ENCODE measurements at regions not wholly inside any gene's neighbourhood (a gene's known extent, or its start where the extent isn't known, plus 50 kb on each side); places are given as distances from the start of the nearest gene placed in this dataset.
"Not testable (repeated sequence)": the region's sequence is repeated elsewhere in the genome, so short reads cannot be mapped to it uniquely, and the experiment has no call there.

DNA sequence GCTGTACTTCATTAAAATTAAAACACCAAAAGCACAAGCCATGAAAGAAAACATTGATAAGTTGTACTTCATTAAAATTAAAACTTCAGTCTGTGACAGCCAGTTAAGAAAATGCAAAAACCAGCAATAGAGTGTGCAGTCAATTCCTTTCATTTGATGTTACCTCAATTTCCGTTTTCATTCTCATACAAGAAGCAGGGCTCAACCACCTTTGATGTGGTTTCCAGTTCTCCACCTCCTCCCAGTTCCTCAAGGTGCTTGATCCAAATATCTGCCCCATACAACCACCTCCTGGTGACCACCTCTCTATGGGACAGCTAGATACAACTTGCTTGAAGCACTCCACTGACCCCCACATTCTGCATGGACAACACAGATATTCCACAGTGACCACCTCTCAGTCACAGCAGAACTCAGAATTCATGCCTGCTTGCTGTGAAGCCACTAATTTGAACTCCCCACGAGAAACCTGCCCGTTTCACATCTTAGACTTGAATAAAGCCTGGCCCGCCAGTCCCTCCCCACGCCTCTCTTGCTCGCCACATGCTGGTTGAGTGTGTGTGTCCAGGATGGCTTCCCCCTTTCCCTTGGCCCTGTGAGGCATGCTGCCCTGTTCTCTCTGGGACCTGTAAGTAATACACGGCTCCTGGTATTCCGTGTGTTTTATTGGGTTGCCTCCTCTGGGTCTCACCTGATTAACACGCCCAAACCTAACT, 66.1 kb downstream of the FAM50B start:
- Histone ChIP-seq H3K27me3 (ENCODE audit: insufficient read depth, low read length) (peaks cover 13% of the 10 kb centered on the region), H3K9me3 (ENCODE audit: low read depth, low read length) (no peaks in the 10 kb centered on the region), H3K4me3 (ENCODE audit: low read length) (no peak overlapping the region), H3K4me1 (ENCODE audit: insufficient read depth, low read length) (peaks cover 8% of the 10 kb centered on the region)

DNA sequence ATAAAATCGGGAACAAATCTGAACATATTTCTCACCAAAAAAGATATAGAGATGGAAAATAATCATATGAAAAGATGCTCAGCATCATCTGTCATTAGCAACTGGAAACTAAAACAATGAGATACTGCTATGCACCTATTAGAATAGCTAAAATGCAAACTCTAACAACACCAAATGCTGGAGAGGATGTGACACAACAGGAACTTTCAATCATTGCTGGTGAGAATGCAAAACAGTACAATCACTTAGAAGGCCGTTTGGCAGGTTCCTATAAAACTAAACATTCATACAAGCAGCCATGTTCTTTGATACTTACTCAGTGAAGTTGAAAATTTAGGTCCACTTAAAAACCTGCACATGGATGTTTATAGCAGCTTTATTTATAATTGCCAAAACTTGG, 67.0 kb downstream of the FAM50B start:
- Histone ChIP-seq H3K27me3 (ENCODE audit: insufficient read depth, low read length) (peaks cover 8% of the 10 kb centered on the region), H3K9me3 (ENCODE audit: low read depth, low read length) (no peaks in the 10 kb centered on the region), H3K4me1 (ENCODE audit: insufficient read depth, low read length) (peaks cover 8% of the 10 kb centered on the region), H3K4me3 (ENCODE audit: low read length) (no peak overlapping the region)

DNA sequence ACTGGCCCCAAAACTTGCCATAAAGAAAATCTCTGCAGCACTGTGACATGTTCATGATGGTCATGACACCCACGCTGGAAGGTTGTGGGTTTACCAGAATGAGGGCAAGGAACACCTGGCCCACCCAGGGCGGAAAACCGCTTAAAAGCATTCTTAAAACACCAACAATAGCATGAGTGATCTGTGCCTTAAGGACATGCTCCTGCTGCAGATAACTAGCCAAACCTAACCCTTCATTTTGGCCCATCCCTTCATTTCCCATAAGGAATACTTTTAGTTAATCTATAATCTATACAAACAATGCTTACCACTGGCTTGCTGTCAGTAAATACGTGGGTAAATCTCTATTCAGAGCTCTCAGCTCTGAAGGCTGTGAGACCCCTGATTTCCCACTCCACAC, 67.6 kb downstream of the FAM50B start:
- not testable (repeated sequence) for H3K27me3 ChIP-seq (ENCODE audit: insufficient read depth, low read length); H3K4me1 ChIP-seq (ENCODE audit: insufficient read depth, low read length); H3K4me3 ChIP-seq (ENCODE audit: low read length); H3K9me3 ChIP-seq (ENCODE audit: low read depth, low read length)

DNA sequence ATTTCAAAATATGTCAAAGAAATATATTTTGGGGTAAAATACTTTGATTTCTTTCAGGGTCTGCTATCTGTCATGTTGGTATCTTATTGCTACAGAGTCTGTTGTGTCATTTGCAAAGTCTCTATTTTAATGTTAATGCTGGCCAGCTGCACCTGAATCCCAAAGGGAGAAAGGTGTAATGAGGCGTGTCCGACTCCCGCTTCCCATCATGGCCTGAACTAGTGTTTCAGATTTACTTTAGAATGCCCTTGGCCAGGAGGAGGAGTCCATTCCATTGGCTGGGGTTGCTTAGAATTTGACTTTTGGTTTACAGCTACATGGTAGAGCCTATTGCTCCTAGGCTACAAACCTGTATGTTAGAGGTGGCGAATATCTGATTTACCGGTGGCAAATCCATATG, 69.3 kb downstream of the FAM50B start:
- peaks cover 8% of the 10 kb centered on the region for H3K4me1 ChIP-seq (ENCODE audit: insufficient read depth, low read length)
- no peaks in the 10 kb centered on the region for H3K9me3 ChIP-seq (ENCODE audit: low read depth, low read length)
- H3K27me3 ChIP-seq (ENCODE audit: insufficient read depth, low read length), result no peaks in the 10 kb centered on the region
- no peak overlapping the region for H3K4me3 ChIP-seq (ENCODE audit: low read length)

DNA sequence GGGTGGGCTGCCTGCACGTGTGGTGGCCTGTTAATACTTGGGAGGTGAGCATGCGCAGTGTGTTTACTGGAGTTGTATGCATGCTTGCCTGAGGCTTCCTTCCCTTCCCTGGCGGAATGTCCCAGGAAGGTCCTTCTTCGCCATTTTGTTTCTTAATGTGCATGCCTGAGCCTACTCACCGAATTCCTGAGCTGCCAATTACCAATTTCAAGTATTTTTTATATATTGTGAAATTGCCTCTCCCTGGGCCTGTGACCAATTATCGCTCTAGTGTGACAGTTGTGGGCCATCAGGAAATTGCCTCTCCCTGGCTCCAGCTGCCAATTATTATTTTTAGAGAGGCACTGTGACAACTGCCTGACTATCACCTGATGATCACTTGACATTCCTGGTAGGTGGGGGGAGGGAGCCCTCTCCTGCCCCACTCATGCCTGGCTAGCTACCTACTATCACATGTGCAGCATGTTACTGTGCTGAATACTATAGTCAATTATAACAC, 70.0 kb downstream of the FAM50B start:
- Histone ChIP-seq H3K9me3 (ENCODE audit: low read depth, low read length) (no peaks in the 10 kb centered on the region), H3K4me1 (ENCODE audit: insufficient read depth, low read length) (peaks cover 8% of the 10 kb centered on the region), H3K4me3 (ENCODE audit: low read length) (no peak overlapping the region), H3K27me3 (ENCODE audit: insufficient read depth, low read length) (no peaks in the 10 kb centered on the region)

DNA sequence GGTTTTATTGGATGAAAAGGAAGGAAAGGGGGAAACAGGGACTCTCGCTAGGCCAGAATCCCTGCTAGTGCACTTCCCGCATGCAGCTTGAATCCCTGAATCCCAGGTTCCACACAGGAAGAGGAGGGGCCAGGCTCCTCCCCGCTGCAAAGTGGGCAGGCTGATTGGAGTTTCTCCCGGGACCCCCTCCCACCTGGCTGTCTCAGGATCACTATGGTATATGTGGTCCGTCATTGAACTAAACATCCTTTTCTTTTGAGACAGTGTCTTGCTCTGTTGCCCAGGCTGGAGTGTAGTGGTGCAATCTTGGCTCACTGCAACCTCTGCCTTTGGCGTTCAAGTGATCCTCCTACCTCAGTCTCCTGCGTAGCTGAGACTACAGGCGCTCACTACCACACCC, 70.7 kb downstream of the FAM50B start:
- H3K4me1 ChIP-seq (ENCODE audit: insufficient read depth, low read length), result peaks cover 8% of the 10 kb centered on the region
- no peaks in the 10 kb centered on the region for H3K27me3 ChIP-seq (ENCODE audit: insufficient read depth, low read length)
- no peaks in the 10 kb centered on the region for H3K9me3 ChIP-seq (ENCODE audit: low read depth, low read length)
- H3K4me3 ChIP-seq (ENCODE audit: low read length), result no peak overlapping the region

DNA sequence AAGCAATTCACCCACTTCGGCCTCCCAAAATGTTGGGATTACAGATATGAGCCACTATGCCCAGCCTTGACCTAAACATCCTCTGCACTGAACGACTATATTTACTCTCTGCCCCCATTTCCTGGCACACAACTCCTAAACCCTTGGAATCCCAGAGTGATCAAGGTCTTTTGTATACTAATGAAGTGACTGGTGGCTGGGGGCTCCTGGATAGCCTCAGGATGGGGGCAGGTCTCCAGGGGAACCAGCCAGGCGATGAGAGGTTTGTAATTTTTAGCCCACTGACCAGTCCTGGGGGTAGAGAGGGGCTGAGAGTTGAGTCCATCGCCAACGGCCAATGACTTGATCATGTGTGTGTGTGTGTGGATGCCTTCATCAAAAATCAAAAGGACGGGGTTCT, 71.1 kb downstream of the FAM50B start:
- Histone ChIP-seq H3K27me3 (ENCODE audit: insufficient read depth, low read length) (no peaks in the 10 kb centered on the region), H3K9me3 (ENCODE audit: low read depth, low read length) (no peaks in the 10 kb centered on the region), H3K4me3 (ENCODE audit: low read length) (no peak overlapping the region), H3K4me1 (ENCODE audit: insufficient read depth, low read length) (peaks cover 5% of the 10 kb centered on the region)

DNA sequence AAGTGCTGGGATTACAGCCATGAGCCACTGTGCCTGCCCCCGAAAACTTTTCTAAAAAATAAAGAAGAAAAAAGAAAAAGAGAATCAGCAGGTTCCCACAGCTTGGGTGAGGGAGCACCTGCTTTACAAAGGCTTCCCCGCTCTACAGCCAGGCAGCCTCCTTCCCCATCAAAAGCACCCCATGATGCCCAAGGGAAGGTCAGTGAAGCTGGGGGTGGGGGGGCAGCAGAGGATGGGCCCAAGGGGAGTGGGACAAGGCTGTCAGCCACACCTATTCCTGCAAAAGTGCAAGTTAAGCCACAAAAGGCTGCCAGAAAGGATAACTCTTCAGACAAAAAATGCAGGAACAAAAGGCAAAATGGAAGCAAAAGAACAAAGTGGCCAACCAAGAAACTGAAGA, 72.5 kb downstream of the FAM50B start:
- Histone ChIP-seq H3K4me1 (ENCODE audit: insufficient read depth, low read length) (no peaks in the 10 kb centered on the region), H3K4me3 (ENCODE audit: low read length) (no peak overlapping the region), H3K27me3 (ENCODE audit: insufficient read depth, low read length) (no peaks in the 10 kb centered on the region), H3K9me3 (ENCODE audit: low read depth, low read length) (no peaks in the 10 kb centered on the region)

DNA sequence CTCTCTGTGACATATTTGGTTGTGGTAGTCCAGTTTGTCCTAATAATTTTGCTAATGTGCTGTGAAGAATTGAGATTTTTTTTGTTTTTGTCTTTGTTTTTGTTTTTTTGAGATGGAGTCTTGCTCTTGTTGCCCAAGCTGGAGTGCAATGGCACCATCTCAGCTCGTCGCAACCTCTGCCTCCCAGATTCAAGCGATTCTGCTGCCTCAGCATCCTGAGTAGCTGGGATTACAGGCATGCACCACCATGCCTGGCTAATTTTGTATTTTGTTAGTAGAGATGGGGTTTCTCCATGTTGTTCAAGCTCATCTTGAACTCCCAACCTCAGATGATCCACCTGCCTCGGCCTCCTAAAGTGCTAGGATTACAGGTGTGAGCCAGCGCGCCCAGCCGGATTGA, 73.4 kb downstream of the FAM50B start:
- not testable (repeated sequence) for H3K9me3 ChIP-seq (ENCODE audit: low read depth, low read length); H3K4me3 ChIP-seq (ENCODE audit: low read length)

DNA sequence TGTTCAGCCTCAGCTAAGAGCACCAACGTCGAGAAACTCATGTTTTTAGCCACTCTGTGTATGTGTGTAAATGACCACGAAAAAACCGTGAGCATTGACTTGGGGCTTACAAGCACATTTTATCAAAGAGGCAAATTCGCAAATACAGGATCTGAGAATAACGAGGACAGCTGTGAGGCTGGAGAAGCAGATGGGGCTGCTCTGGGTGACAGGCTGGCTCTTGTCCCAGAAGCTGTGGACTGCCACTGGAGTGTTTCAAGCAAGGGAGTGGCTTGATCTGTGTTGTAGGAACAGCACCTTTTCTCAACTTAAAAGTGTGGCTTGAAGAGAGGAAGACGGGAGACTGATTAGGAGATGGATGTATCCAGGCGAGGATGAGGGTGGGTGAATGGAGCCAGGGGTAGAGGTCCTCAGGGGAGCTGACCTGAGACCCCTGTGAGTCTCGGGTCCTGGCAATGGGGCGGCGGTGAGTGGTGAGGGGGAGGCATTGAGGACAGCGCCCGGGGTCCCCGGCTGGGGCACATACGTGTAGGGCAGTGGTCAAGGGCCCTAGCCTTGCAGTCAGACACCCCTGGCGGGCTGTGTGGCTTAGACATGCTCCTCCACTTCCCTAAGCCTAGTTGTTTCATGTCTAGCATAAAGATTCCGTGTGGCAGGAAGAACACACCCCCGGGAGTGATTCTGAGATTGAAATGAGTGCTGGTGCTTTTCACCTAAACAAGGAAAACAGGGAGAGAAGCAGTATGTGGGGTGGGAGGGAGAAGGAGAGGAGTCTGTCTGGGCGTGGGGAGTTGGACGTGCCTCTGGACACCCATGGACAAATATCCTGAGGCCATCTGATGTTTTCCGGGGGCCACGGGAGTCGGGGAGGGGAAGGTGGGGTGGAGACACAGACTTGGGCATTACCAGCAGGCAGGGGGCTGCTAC, 76.3 kb downstream of the FAM50B start:
- H3K9me3 ChIP-seq (ENCODE audit: low read depth, low read length); H3K4me1 ChIP-seq (ENCODE audit: insufficient read depth, low read length); H3K4me3 ChIP-seq (ENCODE audit: low read length); H3K27me3 ChIP-seq (ENCODE audit: insufficient read depth, low read length): not testable (repeated sequence)

More for the DNA sequence above, 73.4 kb downstream of the FAM50B start:
- not testable (repeated sequence) for H3K27me3 ChIP-seq (ENCODE audit: insufficient read depth, low read length); H3K4me1 ChIP-seq (ENCODE audit: insufficient read depth, low read length)

DNA sequence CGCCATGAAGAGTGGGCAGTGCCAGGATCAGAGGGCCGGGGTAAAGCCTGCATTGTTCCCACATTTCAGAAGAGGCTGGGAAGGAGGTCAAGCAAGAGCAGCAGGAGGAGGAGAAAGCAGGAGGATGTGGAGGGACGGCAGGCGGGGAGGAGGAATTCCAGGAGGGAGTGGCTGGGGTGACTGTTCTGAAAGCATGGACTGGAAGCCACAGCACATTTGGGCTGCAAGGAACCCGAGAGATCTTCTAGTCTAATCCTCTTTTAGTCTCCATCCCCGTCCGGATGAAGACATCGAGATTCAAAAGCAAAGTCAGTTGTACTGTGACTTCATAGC, 76.9 kb downstream of the FAM50B start:
- Histone ChIP-seq H3K27me3 (ENCODE audit: insufficient read depth, low read length) (no peaks in the 10 kb centered on the region), H3K4me3 (ENCODE audit: low read length) (no peak overlapping the region), H3K9me3 (ENCODE audit: low read depth, low read length) (no peaks in the 10 kb centered on the region), H3K4me1 (ENCODE audit: insufficient read depth, low read length) (no peaks in the 10 kb centered on the region)

DNA sequence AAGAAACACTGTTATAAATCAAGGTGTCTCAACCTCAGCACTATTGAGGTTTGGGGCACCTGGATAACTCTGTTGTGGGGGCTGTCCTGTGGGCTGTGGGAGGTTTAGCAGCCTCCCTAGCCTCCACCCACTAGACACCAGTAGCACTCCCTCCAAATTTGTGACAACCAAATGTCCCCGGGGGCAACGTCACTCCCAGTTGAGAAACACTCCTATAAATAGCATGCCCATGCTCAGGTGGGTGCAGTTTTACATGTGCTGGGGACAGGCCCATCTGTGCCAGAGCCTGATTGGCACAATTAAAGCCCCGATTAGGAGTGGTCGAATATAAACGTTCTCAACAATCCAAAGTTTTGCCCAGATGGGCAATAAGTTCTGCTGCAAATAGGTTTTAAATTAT, 78.9 kb downstream of the FAM50B start:
- Histone ChIP-seq H3K4me3 (ENCODE audit: low read length) (no peak overlapping the region), H3K27me3 (ENCODE audit: insufficient read depth, low read length) (no peaks in the 10 kb centered on the region), H3K4me1 (ENCODE audit: insufficient read depth, low read length) (no peaks in the 10 kb centered on the region), H3K9me3 (ENCODE audit: low read depth, low read length) (no peaks in the 10 kb centered on the region)

DNA sequence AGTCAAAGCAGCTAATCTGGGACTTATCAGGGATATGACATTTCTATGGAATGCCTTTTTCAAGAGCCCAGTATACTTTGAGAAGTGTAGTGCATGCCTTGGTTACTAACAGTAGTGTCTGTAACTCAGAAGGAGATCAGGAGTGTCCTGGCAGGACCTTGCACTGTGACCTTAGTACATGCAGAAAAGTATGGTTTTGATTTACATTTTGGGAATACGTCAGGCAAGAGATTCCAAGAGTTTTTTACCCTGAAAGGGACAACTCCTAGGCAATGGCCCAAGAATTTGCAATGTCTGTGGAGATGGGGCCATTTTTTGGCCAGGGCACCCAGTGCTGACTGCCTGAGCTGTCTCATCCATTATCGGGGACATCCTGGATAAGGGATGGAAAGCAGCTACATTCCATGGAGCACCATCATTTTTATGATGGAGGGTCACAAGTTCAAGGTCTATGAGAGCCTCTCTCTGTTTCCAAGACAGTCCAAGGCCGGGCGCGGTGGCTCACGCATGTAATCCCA, 80.2 kb downstream of the FAM50B start:
- no peaks in the 10 kb centered on the region for H3K4me1 ChIP-seq (ENCODE audit: insufficient read depth, low read length)
- H3K27me3 ChIP-seq (ENCODE audit: insufficient read depth, low read length), result no peaks in the 10 kb centered on the region
- H3K9me3 ChIP-seq (ENCODE audit: low read depth, low read length), result no peaks in the 10 kb centered on the region
- no peak overlapping the region for H3K4me3 ChIP-seq (ENCODE audit: low read length)

DNA sequence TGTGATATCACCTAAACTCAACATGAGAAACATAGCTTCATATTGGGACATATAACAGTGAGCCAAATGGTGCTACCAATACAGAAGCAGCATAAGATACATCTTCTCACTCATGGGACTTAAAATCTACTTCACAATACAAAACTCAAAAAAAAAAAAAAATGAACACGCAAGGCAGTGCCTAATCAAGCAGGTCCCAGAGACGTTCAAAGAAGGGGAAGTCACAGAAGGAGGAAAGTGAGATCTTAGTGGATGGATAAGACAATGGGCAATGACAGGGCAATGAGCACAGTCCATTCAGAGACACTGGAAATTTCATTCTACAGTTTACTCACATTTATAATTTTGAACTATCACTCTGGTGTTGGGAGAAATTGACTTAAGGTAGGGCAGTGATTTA, 88.3 kb downstream of the FAM50B start:
- no peak overlapping the region for H3K4me3 ChIP-seq (ENCODE audit: low read length)
- H3K27me3 ChIP-seq (ENCODE audit: insufficient read depth, low read length), result peaks cover 4% of the 10 kb centered on the region
- H3K9me3 ChIP-seq (ENCODE audit: low read depth, low read length), result no peaks in the 10 kb centered on the region
- H3K4me1 ChIP-seq (ENCODE audit: insufficient read depth, low read length), result no peaks in the 10 kb centered on the region

DNA sequence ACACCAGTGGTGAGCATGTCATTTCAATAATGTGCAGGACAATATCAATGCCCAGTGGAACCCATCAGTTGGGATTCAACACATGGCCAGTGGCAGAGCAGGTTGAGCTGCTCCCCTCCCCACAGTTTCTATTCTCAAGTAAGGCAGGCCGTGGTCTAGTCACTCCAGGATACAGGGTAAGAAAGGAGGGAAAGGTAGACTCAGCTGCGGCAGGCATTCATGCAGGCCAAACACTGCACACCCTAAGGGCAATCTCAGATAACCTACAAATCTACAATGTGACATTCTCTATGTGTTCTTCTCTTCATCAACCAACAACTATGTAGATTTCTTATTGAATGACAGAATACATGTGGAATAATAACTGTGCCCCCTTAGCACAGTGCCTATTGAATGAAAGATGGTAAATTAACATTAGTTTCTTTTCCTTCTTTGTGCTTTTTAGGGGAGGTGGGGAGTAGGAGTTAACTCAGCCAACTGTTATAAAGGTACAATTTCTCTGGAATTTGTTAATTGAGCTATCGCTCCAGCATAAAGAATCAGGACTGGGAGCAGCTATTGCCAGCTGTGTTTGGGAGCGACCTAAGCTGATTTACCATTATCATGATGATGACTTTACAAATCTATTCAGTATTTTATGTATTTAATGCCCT, 89.7 kb downstream of the FAM50B start:
- peaks cover 6% of the 10 kb centered on the region for H3K27me3 ChIP-seq (ENCODE audit: insufficient read depth, low read length)
- H3K4me3 ChIP-seq (ENCODE audit: low read length), result no peak overlapping the region
- no peaks in the 10 kb centered on the region for H3K9me3 ChIP-seq (ENCODE audit: low read depth, low read length)
- H3K4me1 ChIP-seq (ENCODE audit: insufficient read depth, low read length), result no peaks in the 10 kb centered on the region

All from mononuclear cell (primary cell).